ENCODE measurements at regions not wholly inside any gene's neighbourhood (a gene's known extent, or its start where the extent isn't known, plus 50 kb on each side); places are given as distances from the start of the nearest gene placed in this dataset.

GRCh38 chr6:132068766-132069165, 117.6 kb upstream of the CCN2 start:
- dilution Hi-C loops (cut with MboI; ENCODE audit: extremely low pct_ligation_motif_present, low sequenced_read_pairs), result no loop called here
- Histone ChIP-seq H3K4me1 (ENCODE audit: control insufficient read depth, extremely low read depth, insufficient read depth, low read length) (peaks cover 20% of the 10 kb centered on the region), H3K27me3 (ENCODE audit: control insufficient read depth, extremely low read depth, insufficient read depth, low read length) (no peaks in the 10 kb centered on the region), H3K9me1 (ENCODE audit: control insufficient read depth, extremely low read depth, insufficient read depth, low read length) (no peaks in the 10 kb centered on the region), H3K36me3 (ENCODE audit: control insufficient read depth in 2 of 2, extremely low read depth in 1 of 2, insufficient read depth in 2 of 2, low read length in 2 of 2) (no peaks in the 10 kb centered on the region), H2AFZ (ENCODE audit: control insufficient read depth, low read length) (no peak overlapping the region), H3K4me3 (ENCODE audit: control insufficient read depth in 2 of 3, extremely low read depth in 1 of 3, insufficient read depth in 2 of 3, low read depth in 1 of 3, low read length in 3 of 3) (no peak overlapping the region), H4K20me1 (ENCODE audit: control insufficient read depth, extremely low read depth, insufficient read depth, low read length) (no peaks in the 10 kb centered on the region), H3K4me2 (ENCODE audit: control insufficient read depth, extremely low read depth, insufficient read depth, low read depth, low read length) (no peak overlapping the region), H3K79me2 (ENCODE audit: control insufficient read depth, insufficient read depth, low read length) (no peaks in the 10 kb centered on the region), H3K27ac (ENCODE audit: control insufficient read depth, insufficient read depth, low read length) (no peak overlapping the region), H3K9me3 (ENCODE audit: control insufficient read depth, low read depth, low read length) (no peaks in the 10 kb centered on the region), H3K9ac (ENCODE audit: control insufficient read depth, extremely low read depth, insufficient read depth, low read length) (no peak overlapping the region)
- DNase-seq (ENCODE audit: low read depth, low spot score) (no peak), FAIRE-seq (no peak)
- TF ChIP-seq CTCF (optimal IDR thresholded peaks at IDR 0.05 in 1 of 3, IDR thresholded peaks at IDR 0.05 in 1 of 3, conservative IDR thresholded peaks at IDR 0.05 in 1 of 3; ENCODE audit: extremely low read depth in 1 of 3, insufficient read depth in 2 of 3, low read length in 3 of 3), result no peak
- no peak for TF ChIP-seq EZH2 (IDR thresholded peaks at IDR 0.05; ENCODE audit: low read length)

GRCh38 chr6:132067286-132067685, 116.1 kb upstream of the CCN2 start:
- no peak for FAIRE-seq

More at GRCh38 chr6:132067286-132067685, 116.1 kb upstream of the CCN2 start:
- no peaks in the 10 kb centered on the region for H3K27me3 ChIP-seq (ENCODE audit: control insufficient read depth, extremely low read depth, insufficient read depth, low read length)
- H4K20me1 ChIP-seq (ENCODE audit: control insufficient read depth, extremely low read depth, insufficient read depth, low read length), result no peaks in the 10 kb centered on the region
- TF ChIP-seq CTCF (optimal IDR thresholded peaks at IDR 0.05 in 1 of 3, IDR thresholded peaks at IDR 0.05 in 1 of 3, conservative IDR thresholded peaks at IDR 0.05 in 1 of 3; ENCODE audit: extremely low read depth in 1 of 3, insufficient read depth in 2 of 3, low read length in 3 of 3) (no peak), EZH2 (IDR thresholded peaks at IDR 0.05; ENCODE audit: low read length) (no peak)
- no peaks in the 10 kb centered on the region for H3K36me3 ChIP-seq (ENCODE audit: control insufficient read depth in 2 of 2, extremely low read depth in 1 of 2, insufficient read depth in 2 of 2, low read length in 2 of 2)
- dilution Hi-C loops (cut with MboI; ENCODE audit: extremely low pct_ligation_motif_present, low sequenced_read_pairs), result no loop called here
- H3K4me2 ChIP-seq (ENCODE audit: control insufficient read depth, extremely low read depth, insufficient read depth, low read depth, low read length), result no peak overlapping the region
- H2AFZ ChIP-seq (ENCODE audit: control insufficient read depth, low read length), result no peak overlapping the region
- H3K9me1 ChIP-seq (ENCODE audit: control insufficient read depth, extremely low read depth, insufficient read depth, low read length), result no peaks in the 10 kb centered on the region
- no peak overlapping the region for H3K27ac ChIP-seq (ENCODE audit: control insufficient read depth, insufficient read depth, low read length)
- no peak overlapping the region for H3K9ac ChIP-seq (ENCODE audit: control insufficient read depth, extremely low read depth, insufficient read depth, low read length)
- no peaks in the 10 kb centered on the region for H3K9me3 ChIP-seq (ENCODE audit: control insufficient read depth, low read depth, low read length)
- no peaks in the 10 kb centered on the region for H3K79me2 ChIP-seq (ENCODE audit: control insufficient read depth, insufficient read depth, low read length)
- no peak for DNase-seq (ENCODE audit: low read depth, low spot score)
- H3K4me3 ChIP-seq (ENCODE audit: control insufficient read depth in 2 of 3, extremely low read depth in 1 of 3, insufficient read depth in 2 of 3, low read depth in 1 of 3, low read length in 3 of 3), result no peak overlapping the region
- H3K4me1 ChIP-seq (ENCODE audit: control insufficient read depth, extremely low read depth, insufficient read depth, low read length), result peaks cover 27% of the 10 kb centered on the region

Measured in keratinocyte (primary cell).